ENCODE measurements at regions not wholly inside any gene's neighbourhood (a gene's known extent, or its start where the extent isn't known, plus 50 kb on each side); places are given as distances from the start of the nearest gene placed in this dataset.

GRCh38 chr4:160563552-160564282, 1460.8 kb downstream of the RAPGEF2 start:
- intact Hi-C loops (cut with micrococcal nuclease; ENCODE audit: unreplicated experiment), result no loop called here

More at GRCh38 chr4:160563552-160564282, 1460.8 kb downstream of the RAPGEF2 start:
- Histone ChIP-seq H2AFZ (ENCODE audit: low read length) (no peak overlapping the region), H3K9ac (ENCODE audit: insufficient read depth, low read depth, low read length) (no peak overlapping the region), H3K9me3 (ENCODE audit: low read length) (no peaks in the 10 kb centered on the region), H3K4me3 (replicated peaks in 1 of 3; ENCODE audit: insufficient read depth in 1 of 3, low read depth in 2 of 3, low read length in 3 of 3) (no peak overlapping the region), H3K36me3 (replicated peaks in 1 of 2; ENCODE audit: control insufficient read depth in 1 of 2, insufficient read depth in 2 of 2, low read length in 2 of 2) (no peaks in the 10 kb centered on the region), H3K27me3 (ENCODE audit: control insufficient read depth in 1 of 2, insufficient read depth in 2 of 2, low read length in 2 of 2) (no peaks in the 10 kb centered on the region), H3K27ac (ENCODE audit: extremely low read length, insufficient read depth, low read length) (no peak overlapping the region), H3K4me2 (ENCODE audit: low read depth, low read length) (no peak overlapping the region), H3K4me1 (ENCODE audit: insufficient read depth, low read length) (no peaks in the 10 kb centered on the region), H3K79me2 (ENCODE audit: insufficient read depth, low read length) (no peaks in the 10 kb centered on the region), H4K20me1 (ENCODE audit: insufficient read depth, low read length) (no peaks in the 10 kb centered on the region)
- no TSS peak for BruUV-seq (replicated peaks)
- ATAC-seq (no peak), DNase-seq (ENCODE audit: low spot score) (no peak), FAIRE-seq (no peak)
- TF ChIP-seq ZNF564 (CRISPR knock-in tag; IDR thresholded peaks at IDR 0.05) (no peak), GABPA (IDR thresholded peaks at IDR 0.05; ENCODE audit: low read depth, low read length) (no peak), GABPA (CRISPR knock-in tag; IDR thresholded peaks at IDR 0.05; ENCODE audit: low read depth) (no peak), TCF7 (IDR thresholded peaks at IDR 0.05; ENCODE audit: low read depth) (no peak), NFAT5 (CRISPR knock-in tag; IDR thresholded peaks at IDR 0.05) (no peak), PAX8 (CRISPR knock-in tag; IDR thresholded peaks at IDR 0.05; ENCODE audit: borderline replicate concordance) (no peak), HOXA5 (CRISPR knock-in tag; IDR thresholded peaks at IDR 0.05) (no peak), FOXA1 (IDR thresholded peaks at IDR 0.05) (no peak), FOXA1 (CRISPR knock-in tag; IDR thresholded peaks at IDR 0.05) (no peak), ZFP82 (CRISPR knock-in tag; IDR thresholded peaks at IDR 0.05; ENCODE audit: borderline replicate concordance) (no peak), ISL2 (CRISPR knock-in tag; IDR thresholded peaks at IDR 0.05) (no peak), MNT (IDR thresholded peaks at IDR 0.05) (no peak), HDAC6 (IDR thresholded peaks at IDR 0.05; ENCODE audit: low read depth, low read length) (no peak), ZFP36L2 (CRISPR knock-in tag; IDR thresholded peaks at IDR 0.05) (no peak)
- in situ Hi-C loops (cut with HindIII; ENCODE audit: extremely low pct_ligation_motif_present, low pct_unique_long_range_greater_than_20kb), result no loop called here
- ChIA-PET POLR2A (no interaction called here), CTCF (ENCODE audit: low intra/inter-chr PET ratio, low total read pairs) (no interaction called here)
- WGBS (ENCODE audit: low lambda C conversion rate), result 2% methylated on average over 3 of the region's 3 CpGs
